ENCODE measurements at regions not wholly inside any gene's neighbourhood (a gene's known extent, or its start where the extent isn't known, plus 50 kb on each side); places are given as distances from the start of the nearest gene placed in this dataset.

DNA sequence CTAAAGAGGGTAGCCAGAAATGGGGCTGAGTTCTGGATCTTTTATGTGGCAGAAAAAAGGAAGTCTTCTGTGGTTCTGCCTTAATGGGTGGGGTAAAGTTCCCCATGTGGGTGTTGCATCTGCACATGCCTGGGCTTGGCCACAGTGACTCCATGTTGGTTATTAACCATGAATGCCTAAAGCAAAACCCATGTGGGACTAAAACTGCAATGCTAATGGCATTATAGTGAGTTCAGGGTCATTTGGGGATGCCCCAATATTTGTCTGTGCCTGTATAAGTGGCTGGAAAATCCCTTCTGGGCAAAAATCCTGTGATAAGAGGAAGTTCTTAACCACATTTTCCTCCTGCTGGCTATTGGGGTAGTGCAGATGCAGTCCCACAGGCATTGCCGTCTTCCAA lies 857.4 kb downstream of the FAT4 start:
- no peaks in the 10 kb centered on the region for H3K27me3 Mint-ChIP-seq (ENCODE audit: low read depth)
- TF ChIP-seq, protein P1, sequence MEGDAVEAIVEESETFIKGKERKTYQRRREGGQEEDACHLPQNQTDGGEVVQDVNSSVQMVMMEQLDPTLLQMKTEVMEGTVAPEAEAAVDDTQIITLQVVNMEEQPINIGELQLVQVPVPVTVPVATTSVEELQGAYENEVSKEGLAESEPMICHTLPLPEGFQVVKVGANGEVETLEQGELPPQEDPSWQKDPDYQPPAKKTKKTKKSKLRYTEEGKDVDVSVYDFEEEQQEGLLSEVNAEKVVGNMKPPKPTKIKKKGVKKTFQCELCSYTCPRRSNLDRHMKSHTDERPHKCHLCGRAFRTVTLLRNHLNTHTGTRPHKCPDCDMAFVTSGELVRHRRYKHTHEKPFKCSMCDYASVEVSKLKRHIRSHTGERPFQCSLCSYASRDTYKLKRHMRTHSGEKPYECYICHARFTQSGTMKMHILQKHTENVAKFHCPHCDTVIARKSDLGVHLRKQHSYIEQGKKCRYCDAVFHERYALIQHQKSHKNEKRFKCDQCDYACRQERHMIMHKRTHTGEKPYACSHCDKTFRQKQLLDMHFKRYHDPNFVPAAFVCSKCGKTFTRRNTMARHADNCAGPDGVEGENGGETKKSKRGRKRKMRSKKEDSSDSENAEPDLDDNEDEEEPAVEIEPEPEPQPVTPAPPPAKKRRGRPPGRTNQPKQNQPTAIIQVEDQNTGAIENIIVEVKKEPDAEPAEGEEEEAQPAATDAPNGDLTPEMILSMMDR (IDR thresholded peaks at IDR 0.05; ENCODE audit: unreplicated experiment in 3 of 3): no peak
- H3K4me3 Mint-ChIP-seq: no peak overlapping the region
- H3K27ac Mint-ChIP-seq: no peak overlapping the region
- H3K36me3 Mint-ChIP-seq (ENCODE audit: low read depth): no peaks in the 10 kb centered on the region
- H3K9me3 Mint-ChIP-seq: no peaks in the 10 kb centered on the region
- no peaks in the 10 kb centered on the region for H3K4me1 Mint-ChIP-seq

DNA sequence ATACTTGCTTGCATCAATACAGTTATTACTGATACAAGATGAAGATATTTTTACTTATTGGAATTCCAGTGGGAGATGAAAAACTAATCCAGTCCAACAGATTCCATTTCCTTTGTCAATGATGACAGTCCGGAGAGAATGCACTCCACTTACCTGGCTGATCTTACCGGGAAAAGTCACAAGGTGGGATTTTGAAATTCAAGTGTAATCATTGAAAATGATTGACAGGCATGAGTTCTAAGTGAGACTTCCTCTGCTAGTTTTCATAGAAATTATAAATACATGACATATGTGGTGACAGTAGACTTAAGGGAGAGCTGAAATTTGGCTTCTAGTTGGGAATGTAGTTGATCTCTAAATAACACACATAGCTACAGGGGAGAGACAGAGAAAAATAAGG lies 859.9 kb downstream of the FAT4 start:
- no peaks in the 10 kb centered on the region for H3K9me3 Mint-ChIP-seq
- no peak overlapping the region for H3K27ac Mint-ChIP-seq
- no peaks in the 10 kb centered on the region for H3K4me1 Mint-ChIP-seq
- no peaks in the 10 kb centered on the region for H3K27me3 Mint-ChIP-seq (ENCODE audit: low read depth)
- no peaks in the 10 kb centered on the region for H3K36me3 Mint-ChIP-seq (ENCODE audit: low read depth)
- TF ChIP-seq, protein P1 (IDR thresholded peaks at IDR 0.05; ENCODE audit: unreplicated experiment in 3 of 3): no peak
- no peak overlapping the region for H3K4me3 Mint-ChIP-seq

DNA sequence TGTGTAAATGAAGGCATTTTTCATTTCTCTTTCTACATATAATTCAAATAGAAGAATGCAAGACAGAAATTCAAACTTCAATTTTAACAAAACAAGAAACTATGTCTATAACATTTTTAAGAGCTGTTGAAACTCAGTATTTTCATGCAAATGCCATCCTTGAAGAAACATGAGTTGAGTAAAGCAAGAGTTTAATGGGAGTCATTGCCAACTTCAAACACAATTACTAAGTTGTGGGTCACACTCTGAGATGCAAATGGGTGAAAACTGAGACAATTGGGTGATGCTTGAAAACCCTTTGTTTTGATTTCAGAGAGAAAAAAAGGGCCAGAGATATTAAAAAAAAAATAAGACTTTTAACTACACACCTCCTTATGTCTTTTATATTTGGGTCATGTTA lies 865.9 kb downstream of the FAT4 start:
- no peak overlapping the region for H3K4me3 Mint-ChIP-seq
- no peaks in the 10 kb centered on the region for H3K36me3 Mint-ChIP-seq (ENCODE audit: low read depth)
- no peaks in the 10 kb centered on the region for H3K9me3 Mint-ChIP-seq
- no peaks in the 10 kb centered on the region for H3K27me3 Mint-ChIP-seq (ENCODE audit: low read depth)
- peaks cover 6% of the 10 kb centered on the region for H3K4me1 Mint-ChIP-seq
- H3K27ac Mint-ChIP-seq: no peak overlapping the region
- TF ChIP-seq, protein P1 (IDR thresholded peaks at IDR 0.05; ENCODE audit: unreplicated experiment in 3 of 3): no peak

DNA sequence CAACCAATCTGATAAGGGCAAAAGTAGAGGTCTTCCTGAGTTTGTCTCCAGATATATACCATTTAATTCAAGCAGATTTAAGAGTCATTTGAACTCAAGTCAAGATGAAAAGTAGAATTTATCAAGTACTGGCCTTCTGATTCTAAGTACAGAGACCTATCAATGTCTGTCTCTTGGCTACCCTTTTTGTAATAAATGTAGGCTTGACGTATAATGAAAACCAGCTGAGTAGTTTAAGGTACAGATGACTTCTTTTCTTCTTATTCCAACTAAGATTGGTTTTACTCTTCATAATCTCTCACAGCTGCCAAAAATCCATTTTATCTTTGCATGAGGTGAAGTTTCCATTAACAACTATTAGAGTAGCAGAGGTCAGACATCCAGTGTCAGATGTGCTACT lies 867.6 kb downstream of the FAT4 start:
- Mint-ChIP-seq H3K27ac (peak overlapping the region in 2 of 3 experiments; percentile 43 to 82), H3K36me3 (ENCODE audit: low read depth) (no peaks in the 10 kb centered on the region), H3K4me1 (peaks cover 6% of the 10 kb centered on the region), H3K27me3 (ENCODE audit: low read depth) (no peaks in the 10 kb centered on the region), H3K9me3 (no peaks in the 10 kb centered on the region), H3K4me3 (no peak overlapping the region)
- TF ChIP-seq, protein P1 (IDR thresholded peaks at IDR 0.05; ENCODE audit: unreplicated experiment in 3 of 3): no peak

DNA sequence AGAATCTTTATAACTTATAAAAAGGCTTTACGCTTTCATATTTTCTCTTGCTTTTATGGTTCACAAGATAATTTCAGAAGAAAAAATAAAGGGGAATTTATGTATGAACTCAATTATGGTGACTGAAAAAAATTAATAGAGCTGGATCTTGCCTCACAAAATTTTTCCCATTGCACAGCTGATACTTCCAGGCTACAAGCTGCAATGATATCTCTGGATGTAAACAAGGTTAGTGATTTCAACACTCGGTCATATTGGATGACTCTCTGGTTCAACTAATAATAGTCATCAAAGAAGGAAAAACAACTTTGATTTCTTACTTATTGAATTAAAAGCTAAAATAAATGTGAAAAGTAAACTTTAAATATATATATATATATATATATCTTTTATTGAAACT lies 868.0 kb downstream of the FAT4 start:
- no peaks in the 10 kb centered on the region for H3K36me3 Mint-ChIP-seq (ENCODE audit: low read depth)
- peak overlapping the region in 2 of 3 experiments; percentile 43 to 82 for H3K27ac Mint-ChIP-seq
- H3K27me3 Mint-ChIP-seq (ENCODE audit: low read depth): no peaks in the 10 kb centered on the region
- no peak overlapping the region for H3K4me3 Mint-ChIP-seq
- H3K9me3 Mint-ChIP-seq: no peaks in the 10 kb centered on the region
- peaks cover 6% of the 10 kb centered on the region for H3K4me1 Mint-ChIP-seq
- TF ChIP-seq, protein P1 (IDR thresholded peaks at IDR 0.05; ENCODE audit: unreplicated experiment in 3 of 3): no peak

DNA sequence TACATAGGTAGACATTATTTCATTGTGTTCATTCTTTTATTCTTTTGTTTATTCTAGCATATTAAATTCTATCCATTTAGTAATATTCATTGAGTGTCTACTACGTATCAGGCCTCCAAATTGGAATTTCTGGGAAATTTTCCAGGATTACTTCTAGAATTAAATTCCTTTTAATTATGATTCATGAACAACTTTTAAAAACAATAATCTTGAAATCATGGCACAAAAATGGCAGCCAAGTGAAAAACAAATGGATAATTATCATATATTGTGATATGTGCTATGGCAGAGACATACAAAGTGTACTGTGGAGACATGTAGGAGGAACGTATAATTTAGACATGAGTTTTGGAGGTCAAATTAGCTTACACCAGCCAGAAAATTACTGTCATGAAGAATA lies 868.5 kb downstream of the FAT4 start:
- TF ChIP-seq, protein P1 (IDR thresholded peaks at IDR 0.05; ENCODE audit: unreplicated experiment in 3 of 3): no peak
- no peak overlapping the region for H3K4me3 Mint-ChIP-seq
- no peaks in the 10 kb centered on the region for H3K27me3 Mint-ChIP-seq (ENCODE audit: low read depth)
- H3K4me1 Mint-ChIP-seq: peaks cover 6% of the 10 kb centered on the region
- H3K36me3 Mint-ChIP-seq (ENCODE audit: low read depth): no peaks in the 10 kb centered on the region
- H3K9me3 Mint-ChIP-seq: no peaks in the 10 kb centered on the region
- peak overlapping the region in 2 of 3 experiments; percentile 3 to 82 for H3K27ac Mint-ChIP-seq

All from nephron (organoid).